ENCODE measurements at regions not wholly inside any gene's neighbourhood (a gene's known extent, or its start where the extent isn't known, plus 50 kb on each side); places are given as distances from the start of the nearest gene placed in this dataset.

DNA sequence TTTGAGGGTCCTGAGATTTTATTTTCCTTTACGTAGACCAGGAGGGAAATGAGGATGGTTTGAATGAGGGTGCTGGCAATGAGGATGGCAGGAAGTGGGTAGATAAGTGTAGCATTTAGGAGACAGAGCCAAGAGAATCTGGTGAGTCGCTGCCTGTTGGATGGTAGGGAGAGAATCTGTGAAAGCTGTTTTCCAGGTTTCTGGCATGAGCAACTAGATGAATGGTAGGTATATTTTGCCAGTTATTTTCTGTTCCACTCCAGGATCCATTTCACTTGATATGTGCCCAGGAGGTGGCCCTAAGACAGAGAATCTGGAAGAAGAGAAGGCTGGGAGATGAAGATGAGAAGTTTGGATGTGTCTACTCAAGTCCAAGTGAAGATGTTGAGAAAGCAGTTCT is 63.3 kb upstream of the VIPR2 start:
- TF ChIP-seq POLR2A (IDR thresholded peaks at IDR 0.05) (no peak), POLR2AphosphoS5 (IDR thresholded peaks at IDR 0.05; ENCODE audit: insufficient read depth in 1 of 2, low read depth in 1 of 2) (no peak)
- TF ChIP-seq, protein P1, sequence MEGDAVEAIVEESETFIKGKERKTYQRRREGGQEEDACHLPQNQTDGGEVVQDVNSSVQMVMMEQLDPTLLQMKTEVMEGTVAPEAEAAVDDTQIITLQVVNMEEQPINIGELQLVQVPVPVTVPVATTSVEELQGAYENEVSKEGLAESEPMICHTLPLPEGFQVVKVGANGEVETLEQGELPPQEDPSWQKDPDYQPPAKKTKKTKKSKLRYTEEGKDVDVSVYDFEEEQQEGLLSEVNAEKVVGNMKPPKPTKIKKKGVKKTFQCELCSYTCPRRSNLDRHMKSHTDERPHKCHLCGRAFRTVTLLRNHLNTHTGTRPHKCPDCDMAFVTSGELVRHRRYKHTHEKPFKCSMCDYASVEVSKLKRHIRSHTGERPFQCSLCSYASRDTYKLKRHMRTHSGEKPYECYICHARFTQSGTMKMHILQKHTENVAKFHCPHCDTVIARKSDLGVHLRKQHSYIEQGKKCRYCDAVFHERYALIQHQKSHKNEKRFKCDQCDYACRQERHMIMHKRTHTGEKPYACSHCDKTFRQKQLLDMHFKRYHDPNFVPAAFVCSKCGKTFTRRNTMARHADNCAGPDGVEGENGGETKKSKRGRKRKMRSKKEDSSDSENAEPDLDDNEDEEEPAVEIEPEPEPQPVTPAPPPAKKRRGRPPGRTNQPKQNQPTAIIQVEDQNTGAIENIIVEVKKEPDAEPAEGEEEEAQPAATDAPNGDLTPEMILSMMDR (IDR thresholded peaks at IDR 0.05), result no peak

Data from vagina (tissue), 2 donors.